Natural killer cell treated with Interleukin-12 subunit alpha and Interleukin-12 subunit beta and Interleukin-15 and Interleukin-18, amount 100 ng/mL, for 72 hours (primary cell): ENCODE measurements at regions not wholly inside any gene's neighbourhood (a gene's known extent, or its start where the extent isn't known, plus 50 kb on each side); places are given as distances from the start of the nearest gene placed in this dataset.
"Not testable (repeated sequence)": the region's sequence is repeated elsewhere in the genome, so short reads cannot be mapped to it uniquely, and the experiment has no call there.

Experiments used
- ATAC-seq, 2 donors: fragments of 150-1000 bp; cut with Tn5 transposase in 1 of 2; sonication (Bioruptor Pico), chemical (Tn5 transposase) in 1 of 2; 2 replicates each; pipeline ENCODE4 v1.10.0; 2021
- DNase-seq: peaks from one replicate; pipeline ENCODE4 v3.0.0; 2022; ENCODE audit warnings: low spot score
- H3K27ac Mint-ChIP-seq, 2 donors: 1 replicate in 1 of 2; 2 replicates in 1 of 2; pipeline ENCODE4 v1.8.0; 2022; ENCODE audit warnings: mixed read lengths in 2 of 2, mild to moderate bottlenecking in 1 of 2, moderate library complexity in 1 of 2
- H3K27me3 Mint-ChIP-seq, 2 donors: 1 replicate in 1 of 2; 2 replicates in 1 of 2; pipeline ENCODE4 v1.8.0; 2022; ENCODE audit warnings: mixed read lengths in 2 of 2
- H3K36me3 Mint-ChIP-seq: one replicate; pipeline ENCODE4 v1.8.0; 2022; ENCODE audit warnings: mixed read lengths
- H3K4me1 Mint-ChIP-seq, 2 donors: 1 replicate in 1 of 2; 2 replicates in 1 of 2; pipeline ENCODE4 v1.8.0; 2022; ENCODE audit warnings: low read depth in 2 of 2, mixed read lengths in 2 of 2, mild to moderate bottlenecking in 1 of 2
- H3K4me3 Mint-ChIP-seq: one replicate; pipeline ENCODE4 v1.8.0; 2022; ENCODE audit warnings: mixed read lengths
- H3K9me3 Mint-ChIP-seq: 2 replicates; pipeline ENCODE4 v1.8.0; 2022; ENCODE audit warnings: mixed read lengths

GRCh38 chr1:242973341-242973740, 281.7 kb downstream of the CEP170 start:
- H3K36me3 Mint-ChIP-seq, H3K27ac Mint-ChIP-seq, H3K4me1 Mint-ChIP-seq, DNase-seq, H3K27me3 Mint-ChIP-seq, H3K4me3 Mint-ChIP-seq, ATAC-seq, H3K9me3 Mint-ChIP-seq: not testable (repeated sequence)

DNA sequence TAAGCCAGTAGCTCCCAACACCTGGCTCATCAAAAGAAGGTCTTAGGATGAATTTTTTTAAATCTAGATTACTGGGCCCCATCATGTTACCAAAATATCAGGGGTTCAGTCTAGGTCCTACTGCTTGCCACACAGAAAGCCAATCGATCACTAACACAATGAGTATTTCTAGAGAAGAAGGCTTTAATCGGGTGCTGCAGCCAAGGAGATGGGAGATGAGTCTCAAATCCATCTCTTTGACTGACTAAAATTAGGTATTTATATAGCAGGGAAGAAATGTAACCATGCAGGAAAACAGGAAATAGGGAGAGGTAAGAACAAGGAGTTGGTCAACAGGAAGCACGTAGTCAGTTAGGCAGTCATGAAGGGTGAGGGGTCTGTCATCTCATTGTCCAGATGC, 288.2 kb downstream of the CEP170 start:
- H3K9me3 Mint-ChIP-seq: peaks cover 7% of the 10 kb centered on the region
- H3K27me3 Mint-ChIP-seq: peaks cover 0 to 8% of the 10 kb centered on the region in 2 donors
- H3K4me3 Mint-ChIP-seq: no peak overlapping the region
- no peak for ATAC-seq
- DNase-seq: no peak
- H3K27ac Mint-ChIP-seq: no peak overlapping the region
- H3K4me1 Mint-ChIP-seq: no peaks in the 10 kb centered on the region
- peaks cover 11% of the 10 kb centered on the region for H3K36me3 Mint-ChIP-seq

- not testable (repeated sequence) for H3K36me3 Mint-ChIP-seq, ATAC-seq, H3K4me3 Mint-ChIP-seq, DNase-seq, H3K4me1 Mint-ChIP-seq, H3K27ac Mint-ChIP-seq, H3K9me3 Mint-ChIP-seq
- H3K27me3 Mint-ChIP-seq: peaks cover 0 to 15% of the 10 kb centered on the region in 2 donors
These were observed 295.7 kb downstream of the CEP170 start for GRCh38 chr1:242959397-242959796.

- not testable (repeated sequence) for H3K27ac Mint-ChIP-seq, H3K36me3 Mint-ChIP-seq
These were observed 300.1 kb downstream of the CEP170 start for GRCh38 chr1:242954945-242955344.

DNA sequence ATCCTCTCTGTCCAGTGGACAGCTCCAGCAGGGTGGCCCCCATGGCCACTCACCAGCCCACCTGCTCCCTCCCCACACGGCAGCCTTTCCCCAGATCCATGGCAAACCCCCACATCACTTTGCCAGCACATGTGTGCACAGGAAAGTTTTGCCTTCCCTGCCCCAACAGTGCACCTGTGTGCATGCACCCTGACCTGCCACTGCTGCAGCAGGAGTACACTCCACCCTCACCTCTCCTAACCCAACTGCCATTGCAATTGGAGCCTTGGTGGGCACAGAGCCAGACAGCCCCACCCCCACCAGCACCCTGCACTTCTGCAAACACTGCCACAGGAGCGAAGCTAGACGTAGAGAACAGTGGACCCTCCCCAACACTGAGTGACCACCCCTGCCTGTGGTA, 308.9 kb downstream of the CEP170 start:
- peak in 1 of 2 donors; percentile 6 for ATAC-seq
- no peak for DNase-seq
- Mint-ChIP-seq H3K4me3 (no peak overlapping the region), H3K36me3 (no peaks in the 10 kb centered on the region), H3K27me3 (peaks cover 0 to 17% of the 10 kb centered on the region in 2 donors), H3K27ac (no peak overlapping the region), H3K9me3 (peaks cover 11% of the 10 kb centered on the region), H3K4me1 (no peaks in the 10 kb centered on the region)

More at GRCh38 chr1:242954945-242955344, 300.1 kb downstream of the CEP170 start:
- H3K9me3 Mint-ChIP-seq, H3K4me3 Mint-ChIP-seq, H3K4me1 Mint-ChIP-seq, ATAC-seq, H3K27me3 Mint-ChIP-seq, DNase-seq: not testable (repeated sequence)

DNA sequence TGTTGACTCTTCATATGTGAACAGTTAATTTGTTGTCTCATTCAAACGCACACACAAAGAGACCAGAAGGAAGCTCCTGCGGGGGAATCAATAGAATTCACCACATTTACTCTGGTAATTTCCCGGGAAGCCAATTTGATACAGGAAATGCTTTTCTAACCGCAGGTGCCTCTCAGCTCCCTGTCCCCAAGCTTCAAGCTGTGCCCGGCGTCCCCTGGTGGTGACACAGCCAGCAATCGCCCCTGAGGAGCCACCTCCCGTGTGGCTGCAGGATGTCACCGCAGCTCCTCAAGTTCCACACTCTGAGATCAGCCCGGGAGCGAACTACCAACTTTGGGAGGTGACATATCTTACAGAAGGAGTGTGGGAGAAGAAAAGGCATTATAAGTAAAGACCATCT, 318.4 kb downstream of the CEP170 start:
- H3K36me3 Mint-ChIP-seq, H3K4me1 Mint-ChIP-seq, DNase-seq, H3K4me3 Mint-ChIP-seq, H3K9me3 Mint-ChIP-seq, H3K27ac Mint-ChIP-seq, ATAC-seq, H3K27me3 Mint-ChIP-seq: not testable (repeated sequence)

GRCh38 chr1:242924717-242925116, 330.4 kb downstream of the CEP170 start:
- DNase-seq, H3K36me3 Mint-ChIP-seq, H3K4me3 Mint-ChIP-seq, ATAC-seq, H3K9me3 Mint-ChIP-seq, H3K27me3 Mint-ChIP-seq, H3K27ac Mint-ChIP-seq, H3K4me1 Mint-ChIP-seq: not testable (repeated sequence)

DNA sequence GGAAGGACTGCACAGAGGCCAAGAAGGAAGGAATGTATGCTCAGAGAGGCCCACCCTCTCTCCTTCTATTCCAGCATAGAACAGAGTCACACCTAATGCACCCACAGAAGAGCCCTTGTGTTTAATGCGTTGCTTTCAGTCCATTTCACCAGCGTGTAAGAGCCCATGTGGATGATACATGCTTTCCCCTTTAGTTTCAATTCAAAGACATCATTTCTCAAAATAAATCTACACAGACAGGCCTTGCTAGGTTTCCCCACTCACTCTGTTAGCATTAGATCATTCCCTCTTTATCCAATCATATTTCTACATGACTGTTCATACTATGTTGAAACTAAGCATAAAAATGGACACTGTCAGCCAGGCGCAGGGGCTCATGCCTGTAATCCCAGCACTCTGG, 331.5 kb downstream of the CEP170 start:
- H3K4me1 Mint-ChIP-seq, DNase-seq, H3K9me3 Mint-ChIP-seq, H3K4me3 Mint-ChIP-seq, H3K27me3 Mint-ChIP-seq, H3K27ac Mint-ChIP-seq, ATAC-seq, H3K36me3 Mint-ChIP-seq: not testable (repeated sequence)

DNA sequence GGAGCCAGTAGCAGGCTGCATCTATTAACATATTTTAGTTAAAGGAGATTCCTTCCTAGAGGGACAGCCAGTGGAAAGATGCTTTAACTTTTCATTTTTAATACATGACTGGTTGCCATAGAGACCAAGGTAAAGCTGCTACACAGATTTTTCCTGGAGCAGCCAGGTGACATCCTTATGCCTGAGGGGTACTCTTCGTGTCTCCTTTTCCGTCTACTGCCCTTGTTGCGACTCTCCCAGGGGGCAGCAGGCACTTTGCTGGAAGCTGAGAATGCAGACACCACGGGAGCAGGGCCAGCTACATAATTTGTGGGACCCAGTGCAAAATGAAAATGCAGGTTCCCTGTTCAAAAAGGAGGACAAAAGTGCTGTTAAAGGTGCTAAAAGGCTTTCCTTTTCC, 340.4 kb downstream of the CEP170 start:
- not testable (repeated sequence) for H3K4me1 Mint-ChIP-seq, H3K36me3 Mint-ChIP-seq

DNA sequence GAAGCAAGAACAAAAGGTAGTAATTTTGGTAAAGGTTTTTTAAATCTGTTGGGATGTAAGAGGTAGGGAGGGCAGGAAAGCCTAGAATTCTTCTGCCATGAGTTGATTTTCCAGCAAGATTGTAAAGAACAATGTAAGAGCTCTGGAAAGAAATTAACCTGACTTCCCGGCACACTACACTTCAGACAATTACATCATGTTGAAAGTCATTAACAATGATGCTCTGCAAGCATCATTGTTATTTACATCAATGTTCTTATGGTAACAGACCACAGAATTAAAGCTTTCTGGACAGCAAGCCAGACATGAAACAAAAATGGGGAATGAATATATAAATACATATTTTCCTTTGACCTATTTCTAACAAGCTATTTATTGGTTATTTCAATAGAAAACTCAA, 342.2 kb downstream of the CEP170 start:
- H3K9me3 Mint-ChIP-seq, DNase-seq, H3K4me1 Mint-ChIP-seq, H3K36me3 Mint-ChIP-seq, H3K4me3 Mint-ChIP-seq, H3K27me3 Mint-ChIP-seq, H3K27ac Mint-ChIP-seq, ATAC-seq: not testable (repeated sequence)

More for the DNA sequence above, 340.4 kb downstream of the CEP170 start:
- not testable (repeated sequence) for DNase-seq, H3K9me3 Mint-ChIP-seq, H3K27me3 Mint-ChIP-seq, ATAC-seq, H3K4me3 Mint-ChIP-seq, H3K27ac Mint-ChIP-seq

DNA sequence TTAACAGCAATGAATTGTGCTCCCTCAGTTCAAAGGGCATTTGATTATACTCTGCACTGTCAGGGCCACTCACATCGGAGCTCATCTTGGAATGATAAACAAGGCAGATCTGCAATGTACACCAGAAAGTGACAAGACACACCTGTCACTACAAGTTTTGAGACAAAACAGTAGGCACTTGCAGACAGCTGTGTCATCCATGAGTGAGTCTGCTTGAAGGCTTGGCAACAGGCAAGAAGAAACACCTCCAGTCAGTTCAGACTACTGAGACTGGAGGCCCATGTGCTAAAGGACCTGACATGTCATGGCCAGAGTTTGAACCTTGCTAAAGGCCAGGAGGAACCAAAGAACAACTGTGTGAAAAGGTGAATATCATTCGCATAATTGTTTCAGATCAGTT, 354.5 kb downstream of the CEP170 start:
- not testable (repeated sequence) for DNase-seq, H3K4me1 Mint-ChIP-seq, H3K27ac Mint-ChIP-seq, H3K27me3 Mint-ChIP-seq, H3K9me3 Mint-ChIP-seq, ATAC-seq, H3K4me3 Mint-ChIP-seq, H3K36me3 Mint-ChIP-seq

DNA sequence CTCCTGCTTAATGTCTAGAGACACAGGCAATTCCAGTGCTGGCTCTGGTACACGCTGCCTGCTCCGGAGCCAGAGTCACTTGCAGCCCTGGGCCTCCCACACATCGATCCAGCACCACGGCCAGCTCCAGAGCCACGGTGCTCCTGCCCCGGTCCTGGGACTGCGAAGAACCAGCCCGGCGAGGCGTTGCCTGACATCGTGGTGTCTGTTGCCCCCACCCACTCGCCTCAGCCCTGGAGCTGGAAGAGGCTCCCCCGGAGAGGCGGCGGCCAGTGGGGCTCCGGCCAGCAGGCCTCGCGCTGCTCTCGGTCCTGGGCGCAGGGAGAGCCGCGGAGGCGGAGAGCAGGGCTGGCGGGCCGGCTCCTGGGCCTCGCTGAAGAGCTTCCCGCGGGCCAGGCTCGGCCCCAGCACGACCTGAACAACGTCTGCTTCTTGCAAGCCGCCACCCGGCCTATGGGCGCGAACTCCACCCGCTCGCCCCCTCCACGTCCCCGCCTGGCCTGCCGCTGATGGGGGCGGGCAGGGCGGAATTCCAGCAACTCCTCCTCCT, 364.8 kb downstream of the CEP170 start:
- no peaks in the 10 kb centered on the region for H3K36me3 Mint-ChIP-seq
- H3K4me1 Mint-ChIP-seq: no peaks in the 10 kb centered on the region

DNA sequence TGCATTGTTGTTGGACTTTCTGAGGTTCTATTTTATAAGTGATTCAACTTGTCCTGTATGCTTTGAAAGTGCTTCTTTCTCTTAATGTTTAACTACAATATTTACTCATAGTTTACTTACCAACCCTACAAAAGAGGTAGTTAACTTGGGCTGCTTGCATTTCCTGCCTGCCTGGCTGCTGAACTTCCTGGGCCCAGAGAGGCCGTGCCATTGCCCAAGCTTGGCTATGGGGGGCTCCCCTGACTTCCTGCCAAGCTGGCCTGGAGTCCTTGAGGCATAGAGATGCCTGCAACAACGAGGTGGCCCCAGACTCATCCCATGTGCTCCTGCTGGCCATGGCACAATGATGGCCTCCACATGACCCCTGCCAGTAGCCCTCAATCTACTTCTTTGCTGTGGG, 361.6 kb upstream of the PLD5 start:
- peaks cover 3 to 12% of the 10 kb centered on the region in 2 donors for H3K27me3 Mint-ChIP-seq
- H3K4me1 Mint-ChIP-seq: no peaks in the 10 kb centered on the region
- peaks cover 3% of the 10 kb centered on the region for H3K9me3 Mint-ChIP-seq
- no peak overlapping the region for H3K27ac Mint-ChIP-seq
- no peak for ATAC-seq
- H3K4me3 Mint-ChIP-seq: no peak overlapping the region
- DNase-seq: no peak
- H3K36me3 Mint-ChIP-seq: no peaks in the 10 kb centered on the region

More for the DNA sequence above, 364.8 kb downstream of the CEP170 start:
- Mint-ChIP-seq H3K4me3 (no peak overlapping the region), H3K9me3 (peaks cover 3% of the 10 kb centered on the region), H3K27ac (no peak overlapping the region), H3K27me3 (peaks cover 3 to 16% of the 10 kb centered on the region in 2 donors)
- DNase-seq (no peak), ATAC-seq (peak in 1 of 2 donors; percentile 28)

DNA sequence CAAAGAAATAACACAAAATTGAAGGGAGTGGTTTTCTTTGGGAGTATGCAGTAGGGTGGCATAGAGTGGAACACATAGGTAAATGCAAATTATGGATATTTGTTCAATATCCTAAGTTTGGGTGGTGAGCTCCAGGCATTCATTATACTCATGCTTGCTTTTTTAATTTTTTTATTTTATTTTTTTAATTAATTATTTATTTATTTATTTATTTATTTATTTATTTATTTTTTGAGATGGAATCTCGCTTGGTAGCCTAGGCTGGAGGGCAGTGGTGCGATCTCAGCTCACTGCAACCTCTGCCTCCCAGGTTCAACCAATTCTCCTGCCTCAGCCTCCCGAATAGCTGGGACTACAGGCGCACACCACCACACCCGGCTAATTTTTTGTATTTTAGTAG, 355.5 kb upstream of the PLD5 start:
- H3K27ac Mint-ChIP-seq, ATAC-seq, H3K27me3 Mint-ChIP-seq, H3K4me3 Mint-ChIP-seq, DNase-seq, H3K4me1 Mint-ChIP-seq, H3K36me3 Mint-ChIP-seq, H3K9me3 Mint-ChIP-seq: not testable (repeated sequence)

DNA sequence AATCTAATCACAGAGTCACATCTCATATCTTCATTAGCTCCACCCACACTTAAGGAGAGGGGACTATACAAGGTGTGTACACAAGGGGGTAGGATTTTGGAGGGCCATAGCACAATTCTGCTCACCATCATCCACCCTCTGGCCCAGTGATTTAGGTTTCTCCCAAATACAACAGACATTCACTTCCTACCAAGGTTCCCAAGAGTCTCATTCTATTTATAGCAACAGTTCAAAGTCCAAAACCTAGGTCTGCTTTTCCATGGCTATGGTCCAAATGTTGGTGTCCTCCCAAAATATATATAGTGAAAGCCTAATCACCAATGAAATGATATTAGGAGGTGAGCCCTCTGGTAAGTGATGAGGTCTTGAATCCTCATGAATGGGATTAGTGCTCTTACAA, 353.2 kb upstream of the PLD5 start:
- Mint-ChIP-seq H3K9me3 (no peaks in the 10 kb centered on the region), H3K27me3 (peaks cover 0 to 7% of the 10 kb centered on the region in 2 donors), H3K27ac (no peak overlapping the region), H3K4me3 (no peak overlapping the region), H3K4me1 (no peaks in the 10 kb centered on the region), H3K36me3 (no peaks in the 10 kb centered on the region)
- DNase-seq (no peak), ATAC-seq (no peak)
